ENCODE measurements at regions not wholly inside any gene's neighbourhood (a gene's known extent, or its start where the extent isn't known, plus 50 kb on each side); places are given as distances from the start of the nearest gene placed in this dataset.

- Mint-ChIP-seq H3K4me3 (no peak overlapping the region), H3K9me3 (peaks cover 17% of the 10 kb centered on the region), H3K27me3 (ENCODE audit: low read depth) (no peaks in the 10 kb centered on the region), H3K4me1 (peaks cover 15% of the 10 kb centered on the region), H3K27ac (ENCODE audit: unreplicated experiment) (no peak overlapping the region), H3K36me3 (ENCODE audit: low read depth) (peaks cover 13% of the 10 kb centered on the region)
- no peak for DNase-seq (ENCODE audit: low read depth, low spot score)
- TF ChIP-seq, protein P1, sequence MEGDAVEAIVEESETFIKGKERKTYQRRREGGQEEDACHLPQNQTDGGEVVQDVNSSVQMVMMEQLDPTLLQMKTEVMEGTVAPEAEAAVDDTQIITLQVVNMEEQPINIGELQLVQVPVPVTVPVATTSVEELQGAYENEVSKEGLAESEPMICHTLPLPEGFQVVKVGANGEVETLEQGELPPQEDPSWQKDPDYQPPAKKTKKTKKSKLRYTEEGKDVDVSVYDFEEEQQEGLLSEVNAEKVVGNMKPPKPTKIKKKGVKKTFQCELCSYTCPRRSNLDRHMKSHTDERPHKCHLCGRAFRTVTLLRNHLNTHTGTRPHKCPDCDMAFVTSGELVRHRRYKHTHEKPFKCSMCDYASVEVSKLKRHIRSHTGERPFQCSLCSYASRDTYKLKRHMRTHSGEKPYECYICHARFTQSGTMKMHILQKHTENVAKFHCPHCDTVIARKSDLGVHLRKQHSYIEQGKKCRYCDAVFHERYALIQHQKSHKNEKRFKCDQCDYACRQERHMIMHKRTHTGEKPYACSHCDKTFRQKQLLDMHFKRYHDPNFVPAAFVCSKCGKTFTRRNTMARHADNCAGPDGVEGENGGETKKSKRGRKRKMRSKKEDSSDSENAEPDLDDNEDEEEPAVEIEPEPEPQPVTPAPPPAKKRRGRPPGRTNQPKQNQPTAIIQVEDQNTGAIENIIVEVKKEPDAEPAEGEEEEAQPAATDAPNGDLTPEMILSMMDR (conservative IDR thresholded peaks at IDR 0.05), result no peak
Observed at GRCh38 chr13:109436055-109436622, 350.2 kb downstream of the IRS2 start.

GRCh38 chr13:109431217-109431616 lies 355.2 kb downstream of the IRS2 start:
- H3K27me3 Mint-ChIP-seq (ENCODE audit: low read depth), result no peaks in the 10 kb centered on the region
- H3K4me3 Mint-ChIP-seq, result no peak overlapping the region
- TF ChIP-seq, protein P1 (conservative IDR thresholded peaks at IDR 0.05), result no peak
- peaks cover 8% of the 10 kb centered on the region for H3K36me3 Mint-ChIP-seq (ENCODE audit: low read depth)
- H3K4me1 Mint-ChIP-seq, result no peaks in the 10 kb centered on the region
- H3K9me3 Mint-ChIP-seq, result peaks cover 24% of the 10 kb centered on the region
- H3K27ac Mint-ChIP-seq (ENCODE audit: unreplicated experiment), result no peak overlapping the region
- DNase-seq (ENCODE audit: low read depth, low spot score), result no peak

DNA sequence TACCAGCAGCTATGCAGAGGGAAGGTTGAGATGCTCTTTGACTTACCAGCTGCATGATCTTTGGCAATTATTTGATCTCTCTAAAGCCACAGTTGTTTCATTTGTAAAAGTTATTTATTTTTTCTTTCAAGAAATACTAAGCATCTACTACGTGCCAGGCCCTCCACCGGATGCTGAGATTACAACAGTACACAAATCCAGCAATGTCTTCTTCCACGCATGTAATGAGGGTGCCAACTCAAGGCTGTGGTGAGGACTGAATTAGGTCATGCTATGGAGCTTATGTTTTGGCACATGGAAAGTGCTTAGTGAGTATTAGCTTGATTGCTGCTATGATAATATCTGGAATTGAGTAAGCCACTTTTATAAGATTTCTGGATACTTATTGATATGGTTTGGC lies 358.2 kb downstream of the IRS2 start:
- Mint-ChIP-seq H3K27ac (ENCODE audit: unreplicated experiment) (no peak overlapping the region), H3K4me1 (peaks cover 7% of the 10 kb centered on the region), H3K27me3 (ENCODE audit: low read depth) (no peaks in the 10 kb centered on the region), H3K4me3 (no peak overlapping the region), H3K36me3 (ENCODE audit: low read depth) (peaks cover 4% of the 10 kb centered on the region), H3K9me3 (peaks cover 12% of the 10 kb centered on the region)
- TF ChIP-seq, protein P1 (conservative IDR thresholded peaks at IDR 0.05), result no peak
- no peak for DNase-seq (ENCODE audit: low read depth, low spot score)

DNA sequence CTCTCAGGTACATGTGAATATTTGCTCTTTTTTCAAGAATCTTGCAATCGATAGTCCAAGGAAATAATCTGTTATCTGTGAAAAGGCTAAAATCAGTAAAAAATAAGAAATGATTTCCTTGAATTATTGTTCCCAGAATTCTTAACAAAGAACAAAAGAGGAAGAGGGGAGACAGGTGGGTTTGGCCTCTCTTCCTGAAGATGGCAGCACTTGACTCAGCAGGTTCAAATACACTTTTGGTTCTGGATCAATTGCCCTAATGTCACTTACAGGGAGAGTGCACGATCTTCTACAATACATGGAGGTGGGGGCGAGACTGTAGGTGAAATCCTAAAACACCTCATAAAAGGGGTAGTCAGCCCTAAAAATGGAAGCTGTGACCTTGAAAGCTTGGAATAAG lies 358.7 kb downstream of the IRS2 start:
- H3K9me3 Mint-ChIP-seq, result peaks cover 11% of the 10 kb centered on the region
- H3K27me3 Mint-ChIP-seq (ENCODE audit: low read depth), result no peaks in the 10 kb centered on the region
- H3K36me3 Mint-ChIP-seq (ENCODE audit: low read depth), result peaks cover 3% of the 10 kb centered on the region
- no peak overlapping the region for H3K27ac Mint-ChIP-seq (ENCODE audit: unreplicated experiment)
- TF ChIP-seq, protein P1 (conservative IDR thresholded peaks at IDR 0.05), result no peak
- peaks cover 7% of the 10 kb centered on the region for H3K4me1 Mint-ChIP-seq
- no peak for DNase-seq (ENCODE audit: low read depth, low spot score)
- no peak overlapping the region for H3K4me3 Mint-ChIP-seq

GRCh38 chr13:109427148-109427547 lies 359.2 kb downstream of the IRS2 start:
- DNase-seq (ENCODE audit: low read depth, low spot score), result no peak
- Mint-ChIP-seq H3K27ac (ENCODE audit: unreplicated experiment) (peak overlapping the region; percentile 45), H3K4me3 (no peak overlapping the region), H3K36me3 (ENCODE audit: low read depth) (peaks cover 3% of the 10 kb centered on the region), H3K9me3 (peaks cover 11% of the 10 kb centered on the region), H3K4me1 (peaks cover 7% of the 10 kb centered on the region), H3K27me3 (ENCODE audit: low read depth) (no peaks in the 10 kb centered on the region)
- TF ChIP-seq, protein P1 (conservative IDR thresholded peaks at IDR 0.05), result no peak

DNA sequence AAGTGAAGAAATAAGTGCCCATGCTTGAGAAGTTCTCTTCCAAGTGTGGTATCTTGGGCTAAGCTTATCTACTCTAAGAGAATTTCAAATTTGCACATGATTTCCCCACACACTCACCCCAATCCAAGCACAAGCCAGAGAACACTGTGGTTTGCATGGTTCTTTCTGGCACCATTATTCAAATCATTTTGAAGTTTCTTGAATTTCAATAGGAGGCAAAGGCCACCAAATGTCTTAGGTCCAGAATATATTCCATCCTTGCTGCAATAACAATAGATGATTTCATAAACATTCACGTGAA lies 359.7 kb downstream of the IRS2 start:
- no peaks in the 10 kb centered on the region for H3K27me3 Mint-ChIP-seq (ENCODE audit: low read depth)
- H3K4me3 Mint-ChIP-seq, result no peak overlapping the region
- H3K9me3 Mint-ChIP-seq, result peaks cover 11% of the 10 kb centered on the region
- TF ChIP-seq, protein P1 (conservative IDR thresholded peaks at IDR 0.05), result no peak
- no peak for DNase-seq (ENCODE audit: low read depth, low spot score)
- H3K27ac Mint-ChIP-seq (ENCODE audit: unreplicated experiment), result no peak overlapping the region
- peaks cover 3% of the 10 kb centered on the region for H3K36me3 Mint-ChIP-seq (ENCODE audit: low read depth)
- H3K4me1 Mint-ChIP-seq, result peaks cover 7% of the 10 kb centered on the region

Data from neural crest cell (in vitro differentiated cells).